ENCODE measurements at regions not wholly inside any gene's neighbourhood (a gene's known extent, or its start where the extent isn't known, plus 50 kb on each side); places are given as distances from the start of the nearest gene placed in this dataset.

DNA sequence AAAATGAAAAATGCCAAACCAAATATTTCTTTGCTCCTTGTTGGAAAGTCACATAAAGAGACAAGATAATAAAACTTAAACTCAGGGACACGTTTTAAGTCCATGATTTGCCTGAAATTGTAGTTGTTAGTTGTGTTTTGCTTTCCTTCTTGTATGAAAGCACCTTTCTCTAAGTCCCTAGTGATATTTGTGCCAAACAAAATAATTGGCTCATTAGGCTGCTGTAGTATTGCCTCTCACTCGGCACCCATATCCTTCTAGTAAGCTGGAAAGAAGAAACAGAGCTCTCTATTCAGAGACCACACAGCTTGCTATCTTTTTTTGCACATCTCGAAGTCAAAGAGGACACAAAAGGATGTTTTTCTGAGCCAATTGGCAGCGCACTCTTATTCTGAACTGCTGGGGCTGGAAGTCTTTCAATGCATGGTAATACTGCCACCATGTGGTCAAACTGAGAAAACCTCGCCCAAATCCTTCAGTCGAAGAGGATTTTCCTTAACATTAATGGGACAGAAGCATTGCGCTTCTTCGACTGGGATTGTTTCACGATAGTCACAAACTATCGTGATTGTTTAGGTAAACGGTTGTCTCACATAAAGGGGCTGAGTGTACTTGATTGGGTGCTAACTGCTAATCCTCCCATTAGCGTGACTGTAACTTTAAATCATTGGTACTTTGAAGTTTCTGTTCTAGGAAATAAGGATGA is 571.9 kb upstream of the LCORL start:
- TF ChIP-seq POLR2AphosphoS5 (IDR thresholded peaks at IDR 0.05; ENCODE audit: low read depth, low read length) (no peak), ZNF619 (CRISPR knock-in tag; IDR thresholded peaks at IDR 0.05) (no peak), KLF13 (CRISPR knock-in tag; IDR thresholded peaks at IDR 0.05) (no peak), SP2 (CRISPR knock-in tag; IDR thresholded peaks at IDR 0.05) (no peak), ZNF367 (CRISPR knock-in tag; IDR thresholded peaks at IDR 0.05; ENCODE audit: borderline replicate concordance) (no peak)

Measured in HepG2 (cell line).